ENCODE measurements at regions not wholly inside any gene's neighbourhood (a gene's known extent, or its start where the extent isn't known, plus 50 kb on each side); places are given as distances from the start of the nearest gene placed in this dataset.
A peak's percentile ranks its signal among the peaks of the same experiment; 100 is the strongest.

- Histone ChIP-seq H3K4me1 (peaks cover 0 to 32% (median 0%) of the 10 kb centered on the region in 3 donors), H3K36me3 (no peaks in the 10 kb centered on the region), H3K27ac (no peak overlapping the region), H3K4me3 (no peak overlapping the region), H3K9me3 (no peaks in the 10 kb centered on the region), H3K27me3 (no peaks in the 10 kb centered on the region)
- 64 to 80% methylated on average over 1 of the region's 1 CpG for WGBS, 2 donors (ENCODE audit: low coverage in 1 of 2)
- peak; percentile 49 for TF ChIP-seq POLR2AphosphoS5 (IDR thresholded peaks at IDR 0.05)
- no peak for TF ChIP-seq EP300 (IDR thresholded peaks at IDR 0.05)
- ATAC-seq: no peak
These were observed 358.0 kb downstream of the LMO4 start for GRCh38 chr1:87686671-87687070.

GRCh38 chr1:87688136-87688535 lies 359.5 kb downstream of the LMO4 start:
- Histone ChIP-seq H3K9me3 (no peaks in the 10 kb centered on the region), H3K36me3 (no peaks in the 10 kb centered on the region), H3K4me3 (no peak overlapping the region), H3K27me3 (no peaks in the 10 kb centered on the region), H3K27ac (no peak overlapping the region), H3K4me1 (peaks cover 0 to 27% (median 0%) of the 10 kb centered on the region in 3 donors)
- ATAC-seq: no peak
- TF ChIP-seq CTCF (IDR thresholded peaks at IDR 0.05): no peak
- WGBS, 2 donors (ENCODE audit: low coverage in 1 of 2): 95 to 98% methylated on average over 5 of the region's 5 CpGs

GRCh38 chr1:87689487-87689886 lies 360.8 kb downstream of the LMO4 start:
- ATAC-seq: no peak
- TF ChIP-seq EP300 (IDR thresholded peaks at IDR 0.05): no peak
- no peak for TF ChIP-seq POLR2A (IDR thresholded peaks at IDR 0.05)
- no peak for TF ChIP-seq POLR2AphosphoS5 (IDR thresholded peaks at IDR 0.05)
- TF ChIP-seq CTCF (IDR thresholded peaks at IDR 0.05): no peak
- H3K4me3 ChIP-seq: no peak overlapping the region

DNA sequence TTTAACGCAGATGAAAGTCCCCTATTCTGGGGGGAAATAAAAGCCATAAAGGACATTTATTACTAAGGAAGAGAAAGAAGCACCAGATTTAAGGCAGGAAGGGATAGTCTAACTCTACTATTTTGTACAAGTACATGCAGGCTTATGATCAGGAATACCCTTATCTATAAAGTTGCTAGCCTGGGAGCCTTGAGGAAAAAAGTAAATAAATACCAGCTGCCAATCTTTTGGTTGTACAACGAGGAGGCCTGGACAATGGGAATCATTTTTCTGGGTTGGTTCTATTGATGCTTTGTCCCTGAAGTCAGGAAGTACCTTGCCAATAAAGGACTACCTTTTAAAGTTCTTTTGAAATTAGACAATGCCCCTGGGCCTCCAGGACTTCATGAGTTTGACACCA lies 367.8 kb downstream of the LMO4 start:
- TF ChIP-seq POLR2A (IDR thresholded peaks at IDR 0.05): no peak
- no peak for TF ChIP-seq EP300 (IDR thresholded peaks at IDR 0.05)
- TF ChIP-seq POLR2AphosphoS5 (IDR thresholded peaks at IDR 0.05): no peak
- TF ChIP-seq CTCF (IDR thresholded peaks at IDR 0.05): no peak
- no peak overlapping the region for H3K4me3 ChIP-seq
- no peak for ATAC-seq
- H3K36me3 ChIP-seq: no peaks in the 10 kb centered on the region
- H3K4me1 ChIP-seq: no peaks in the 10 kb centered on the region
- no peaks in the 10 kb centered on the region for H3K27me3 ChIP-seq
- H3K27ac ChIP-seq: no peak overlapping the region
- WGBS, 2 donors (ENCODE audit: low coverage in 1 of 2): 73 to 92% methylated on average over 2 of the region's 2 CpGs
- H3K9me3 ChIP-seq: peaks cover 0 to 11% (median 0%) of the 10 kb centered on the region in 3 donors

More at GRCh38 chr1:87689487-87689886, 360.8 kb downstream of the LMO4 start:
- no peaks in the 10 kb centered on the region for H3K36me3 ChIP-seq
- H3K27ac ChIP-seq: no peak overlapping the region
- H3K27me3 ChIP-seq: no peaks in the 10 kb centered on the region
- no peaks in the 10 kb centered on the region for H3K9me3 ChIP-seq
- H3K4me1 ChIP-seq: peaks cover 0 to 20% (median 0%) of the 10 kb centered on the region in 3 donors

- Histone ChIP-seq H3K9me3 (peaks cover 0 to 28% (median 0%) of the 10 kb centered on the region in 3 donors), H3K27me3 (no peaks in the 10 kb centered on the region), H3K27ac (no peak overlapping the region), H3K4me3 (no peak overlapping the region), H3K4me1 (no peaks in the 10 kb centered on the region), H3K36me3 (no peaks in the 10 kb centered on the region)
- ATAC-seq: no peak
- no peak for TF ChIP-seq POLR2A (IDR thresholded peaks at IDR 0.05)
- TF ChIP-seq CTCF (IDR thresholded peaks at IDR 0.05): no peak
- no peak for TF ChIP-seq POLR2AphosphoS5 (IDR thresholded peaks at IDR 0.05)
- no peak for TF ChIP-seq EP300 (IDR thresholded peaks at IDR 0.05)
- WGBS, 2 donors (ENCODE audit: low coverage in 1 of 2): 90 to 100% methylated on average over 2 of the region's 2 CpGs
These were observed 373.8 kb downstream of the LMO4 start for GRCh38 chr1:87702455-87702854.
